IMR-90 (cell line): ENCODE measurements at regions not wholly inside any gene's neighbourhood (a gene's known extent, or its start where the extent isn't known, plus 50 kb on each side); places are given as distances from the start of the nearest gene placed in this dataset.
A peak's percentile ranks its signal among the peaks of the same experiment; 100 is the strongest.

Experiments used
- ATAC-seq: fragments of 200-7000 bp; cut with Tn5 transposase; 2 replicates; pipeline ENCODE4 v1.9.1; 2020; ENCODE audit warnings: low read depth, mild to moderate bottlenecking, moderate library complexity
- BruUV-seq: library from RNA; stranded (reverse); fragments of 400-500 nt; replicated peaks from 2 replicates; lab custom pipeline; 2021; lab: Mats Ljungman, UMichigan
- CTCF ChIA-PET: fragments of 300-600 bp; formaldehyde crosslinking; extraction: SDS; loops from one replicate; lab custom pipeline; 2021; ENCODE audit warnings: antibody characterized with exemption; lab: Yijun Ruan, JAX
- POLR2A ChIA-PET: fragments of 300-600 bp; sonication (Branson Sonifier 250); formaldehyde crosslinking; loops from one replicate; lab custom pipeline; 2022; ENCODE audit warnings: antibody characterized with exemption; ENCODE audit not compliant: unreplicated experiment; lab: Charles Lee
- DNase-seq: peaks from one replicate; pipeline ENCODE4 v3.0.0; 2013
- H2AFZ ChIP-seq: replicated peaks from 2 replicates; pipeline ENCODE3; 2013; ENCODE audit warnings: low read length, mild to moderate bottlenecking; ENCODE audit not compliant: poor library complexity
- H2AK5ac ChIP-seq: 2 replicates; pipeline ENCODE4 v1.6.1; 2013; ENCODE audit warnings: low read depth, low read length, inconsistent platforms
- H2AK9ac ChIP-seq: replicated peaks from 2 replicates; pipeline ENCODE3; 2013; ENCODE audit warnings: mild to moderate bottlenecking, low read depth, low read length, moderate library complexity; ENCODE audit not compliant: poor library complexity
- H2BK120ac ChIP-seq: 2 replicates; pipeline ENCODE4 v1.6.1; 2013; ENCODE audit warnings: low read depth, low read length, inconsistent platforms
- H2BK15ac ChIP-seq: 3 replicates; pipeline ENCODE4 v1.6.1; 2013; ENCODE audit warnings: low read depth, low read length, inconsistent platforms
- H2BK20ac ChIP-seq: 2 replicates; pipeline ENCODE4 v1.6.1; 2013; ENCODE audit warnings: low read depth, mild to moderate bottlenecking, inconsistent platforms, low read length, moderate library complexity
- H2BK5ac ChIP-seq: 2 replicates; pipeline ENCODE4 v1.6.1; 2013; ENCODE audit warnings: mild to moderate bottlenecking, low read depth, low read length, inconsistent platforms; ENCODE audit not compliant: poor library complexity, severe bottlenecking
- H3K14ac ChIP-seq: replicated peaks from 2 replicates; pipeline ENCODE4 v1.6.1; 2013; ENCODE audit warnings: low read depth, low read length, inconsistent platforms
- H3K18ac ChIP-seq: 2 replicates; pipeline ENCODE4 v1.6.1; 2013; ENCODE audit warnings: low read depth, low read length, control low read depth
- H3K23ac ChIP-seq: 2 replicates; pipeline ENCODE4 v1.6.1; 2013; ENCODE audit warnings: low read depth, low read length, inconsistent platforms
- H3K27ac ChIP-seq: 2 replicates; pipeline ENCODE4 v1.5.1; 2013; ENCODE audit warnings: mild to moderate bottlenecking, control low read depth, low read length; ENCODE audit not compliant: insufficient read depth
- H3K27me3 ChIP-seq: 2 replicates; pipeline ENCODE4 v1.6.1; 2013; ENCODE audit warnings: low read length; ENCODE audit not compliant: control insufficient read depth, insufficient read depth
- H3K36me3 ChIP-seq: 2 replicates; pipeline ENCODE4 v1.6.1; 2013; ENCODE audit warnings: low read length, mixed read lengths; ENCODE audit not compliant: control insufficient read depth, insufficient read depth
- H3K4ac ChIP-seq: 2 replicates; pipeline ENCODE4 v1.6.1; 2013; ENCODE audit warnings: low read depth, low read length, inconsistent platforms
- H3K4me1 ChIP-seq: 2 replicates; pipeline ENCODE4 v1.6.1; 2013; ENCODE audit warnings: low read length, mixed read lengths; ENCODE audit not compliant: control insufficient read depth, insufficient read depth
- H3K4me2 ChIP-seq: 2 replicates; pipeline ENCODE4 v1.6.1; 2013; ENCODE audit warnings: low read depth, mild to moderate bottlenecking, control low read depth, low read length, moderate library complexity
- H3K4me3 ChIP-seq: 2 replicates; pipeline ENCODE4 v1.5.1; 2013; ENCODE audit warnings: low read depth, mild to moderate bottlenecking, control low read depth, low read length, moderate library complexity; ENCODE audit not compliant: insufficient read depth
- H3K56ac ChIP-seq: 2 replicates; pipeline ENCODE4 v1.6.1; 2013; ENCODE audit warnings: low read length, inconsistent platforms; ENCODE audit not compliant: insufficient read depth; ENCODE audit errors: extremely low read depth
- H3K79me1 ChIP-seq, 2 experiments: 2 replicates each; pipeline ENCODE4 v1.6.1; 2013; ENCODE audit warnings: low read length in 2 of 2, inconsistent platforms in 1 of 2, low read depth in 1 of 2
- H3K9ac ChIP-seq: 2 replicates; pipeline ENCODE4 v1.6.1; 2013; ENCODE audit warnings: low read depth, low read length, control low read depth
- H3K9me1 ChIP-seq: 2 replicates; pipeline ENCODE4 v1.6.1; 2013; ENCODE audit warnings: low read length, inconsistent platforms; ENCODE audit not compliant: insufficient read depth
- H3K9me3 ChIP-seq: 2 replicates; pipeline ENCODE4 v1.6.1; 2013; ENCODE audit warnings: low read length; ENCODE audit not compliant: control insufficient read depth, insufficient read depth
- H4K20me1 ChIP-seq: 2 replicates; pipeline ENCODE4 v1.6.1; 2013; ENCODE audit warnings: low read length, inconsistent platforms; ENCODE audit not compliant: insufficient read depth
- H4K5ac ChIP-seq: 2 replicates; pipeline ENCODE4 v1.6.1; 2013; ENCODE audit warnings: mild to moderate bottlenecking, low read depth, low read length, control low read depth
- H4K8ac ChIP-seq, 2 experiments: 2 replicates each; pipeline ENCODE4 v1.6.1; 2013; ENCODE audit warnings: low read depth in 2 of 2, low read length in 2 of 2, control low read depth in 1 of 2, inconsistent platforms in 1 of 2
- H4K91ac ChIP-seq: 2 replicates; pipeline ENCODE4 v1.6.1; 2013; ENCODE audit warnings: low read depth, low read length, inconsistent platforms; ENCODE audit not compliant: insufficient read depth
- CEBPB ChIP-seq: IDR thresholded peaks from 2 replicates; pipeline ENCODE4 v1.6.1; 2012; ENCODE audit warnings: low read depth, low read length, improper control_type of control experiment
- CHD1 ChIP-seq: IDR thresholded peaks from 2 replicates; pipeline ENCODE4 v1.6.1; 2012; ENCODE audit warnings: low read depth, low read length, improper control_type of control experiment
- MAZ ChIP-seq: IDR thresholded peaks from 2 replicates; pipeline ENCODE4 v1.6.1; 2012; ENCODE audit warnings: low read depth, mild to moderate bottlenecking, low read length, improper control_type of control experiment, moderate library complexity, borderline replicate concordance
- MXI1 ChIP-seq: IDR thresholded peaks from 2 replicates; pipeline ENCODE4 v1.6.1; 2012; ENCODE audit warnings: low read depth, mild to moderate bottlenecking, low read length, moderate library complexity, borderline replicate concordance
- POLR2A ChIP-seq: IDR thresholded peaks from 2 replicates; pipeline ENCODE4 v1.6.1; 2012; ENCODE audit warnings: mild to moderate bottlenecking, low read depth, low read length
- RAD21 ChIP-seq: IDR thresholded peaks from 2 replicates; pipeline ENCODE4 v1.6.1; 2012; ENCODE audit warnings: low read length, improper control_type of control experiment
- RCOR1 ChIP-seq: IDR thresholded peaks from 2 replicates; pipeline ENCODE4 v1.6.1; 2012; ENCODE audit warnings: mild to moderate bottlenecking, low read length, improper control_type of control experiment; ENCODE audit not compliant: insufficient replicate concordance
- RFX5 ChIP-seq: IDR thresholded peaks from 2 replicates; pipeline ENCODE4 v1.8.0; 2012; ENCODE audit warnings: low read depth, mild to moderate bottlenecking, low read length, moderate library complexity
- WGBS, 2 experiments: methylation state at CpG; one replicate each; pipeline versions ENCODE4 v1.1.5 to v1.1.7; 2013; ENCODE audit warnings: missing lambda C conversion rate in 2 of 2; ENCODE audit not compliant: insufficient read length in 1 of 2; ENCODE audit errors: extremely low coverage in 2 of 2; 5-methylcytosine and 5-hydroxymethylcytosine counted together
- dilution Hi-C: fragments of 300-500 bp; cut with HindIII; formaldehyde crosslinking; loops from one replicate; pipeline ENCODE4 v1.14.3; 2018; ENCODE audit warnings: low sequenced_read_pairs; ENCODE audit not compliant: unreplicated experiment
- in situ Hi-C: fragments of 300-500 bp; cut with MboI; formaldehyde crosslinking; loops from 3 replicates; pipeline ENCODE4 v1.14.3; 2019; ENCODE audit warnings: low sequenced_read_pairs, inconsistent platforms, mixed read lengths
- intact Hi-C: fragments of 100-400 bp; cut with micrococcal nuclease; formaldehyde crosslinking; loops from 2 replicates; pipeline ENCODE4 v1.10.0; 2022
- TF ChIP-seq, protein P1 (sequence below): fragments of 150-350 bp; IDR thresholded peaks from 2 replicates; pipeline ENCODE4 v1.6.1; 2017; ENCODE audit warnings: mild to moderate bottlenecking, antibody characterized with exemption, low read length, low read depth
- TF ChIP-seq, protein P2 (sequence below): conservative IDR thresholded peaks from 2 replicates; pipeline ENCODE4 v1.5.1; 2012; ENCODE audit warnings: mild to moderate bottlenecking, low read depth, low read length, improper control_type of control experiment

DNA sequence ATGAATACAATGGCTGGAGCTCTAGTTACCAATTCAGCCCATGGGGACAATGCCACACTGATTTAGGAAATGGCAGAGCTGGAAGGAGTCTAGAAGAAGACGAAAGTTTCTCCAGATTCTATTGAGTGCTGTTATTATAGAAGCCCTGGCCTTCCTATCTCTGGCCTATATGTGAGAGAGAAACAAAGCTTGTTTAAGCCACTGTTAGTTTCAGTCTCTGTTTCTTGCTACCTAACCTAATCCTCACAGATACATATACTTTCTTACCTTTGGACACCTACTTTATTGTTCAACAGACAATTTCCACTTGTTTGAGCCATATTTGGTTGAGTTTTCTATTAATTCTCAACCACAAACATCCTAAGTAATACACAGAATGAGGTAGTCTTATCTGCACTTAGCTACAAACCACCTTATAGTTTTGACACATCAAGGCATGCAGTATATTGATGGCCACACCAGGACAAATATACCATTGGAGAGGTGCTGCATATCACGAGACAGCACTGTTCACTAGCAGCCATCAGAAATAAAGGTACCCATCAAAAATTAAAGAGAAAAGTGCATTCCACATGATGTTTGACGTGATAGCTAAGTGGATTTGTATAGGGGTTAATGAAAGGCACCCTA lies 190.2 kb downstream of the SMIM20 start:
- H2AFZ ChIP-seq: no peak overlapping the region
- no peak overlapping the region for H4K91ac ChIP-seq
- H2AK9ac ChIP-seq: no peak overlapping the region
- H4K8ac ChIP-seq: no peak overlapping the region
- no peak overlapping the region for H2AK5ac ChIP-seq
- no peaks in the 10 kb centered on the region for H4K20me1 ChIP-seq
- no peak overlapping the region for H2BK5ac ChIP-seq
- CTCF ChIA-PET: interaction anchor here (0.5 kb wide), 1 partner anchor 164 kb away, joined by 4 read pairs; no protein-coding TSS in a partner anchor
- no peak overlapping the region for H3K9ac ChIP-seq
- peaks cover 7% of the 10 kb centered on the region for H3K4me1 ChIP-seq
- no peak overlapping the region for H3K27ac ChIP-seq
- H3K79me1 ChIP-seq: no peaks in the 10 kb centered on the region
- H3K14ac ChIP-seq: no peak overlapping the region
- ATAC-seq (no peak), DNase-seq (no peak)
- H3K9me3 ChIP-seq: peaks cover 2% of the 10 kb centered on the region; the same call in 1 of the 2 replicates
- H3K4me2 ChIP-seq: no peak overlapping the region
- in situ Hi-C loops: no loop called here
- BruUV-seq: no TSS peak
- TF ChIP-seq, protein P1, sequence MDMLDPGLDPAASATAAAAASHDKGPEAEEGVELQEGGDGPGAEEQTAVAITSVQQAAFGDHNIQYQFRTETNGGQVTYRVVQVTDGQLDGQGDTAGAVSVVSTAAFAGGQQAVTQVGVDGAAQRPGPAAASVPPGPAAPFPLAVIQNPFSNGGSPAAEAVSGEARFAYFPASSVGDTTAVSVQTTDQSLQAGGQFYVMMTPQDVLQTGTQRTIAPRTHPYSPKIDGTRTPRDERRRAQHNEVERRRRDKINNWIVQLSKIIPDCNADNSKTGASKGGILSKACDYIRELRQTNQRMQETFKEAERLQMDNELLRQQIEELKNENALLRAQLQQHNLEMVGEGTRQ: no peak
- TF ChIP-seq, protein P2, sequence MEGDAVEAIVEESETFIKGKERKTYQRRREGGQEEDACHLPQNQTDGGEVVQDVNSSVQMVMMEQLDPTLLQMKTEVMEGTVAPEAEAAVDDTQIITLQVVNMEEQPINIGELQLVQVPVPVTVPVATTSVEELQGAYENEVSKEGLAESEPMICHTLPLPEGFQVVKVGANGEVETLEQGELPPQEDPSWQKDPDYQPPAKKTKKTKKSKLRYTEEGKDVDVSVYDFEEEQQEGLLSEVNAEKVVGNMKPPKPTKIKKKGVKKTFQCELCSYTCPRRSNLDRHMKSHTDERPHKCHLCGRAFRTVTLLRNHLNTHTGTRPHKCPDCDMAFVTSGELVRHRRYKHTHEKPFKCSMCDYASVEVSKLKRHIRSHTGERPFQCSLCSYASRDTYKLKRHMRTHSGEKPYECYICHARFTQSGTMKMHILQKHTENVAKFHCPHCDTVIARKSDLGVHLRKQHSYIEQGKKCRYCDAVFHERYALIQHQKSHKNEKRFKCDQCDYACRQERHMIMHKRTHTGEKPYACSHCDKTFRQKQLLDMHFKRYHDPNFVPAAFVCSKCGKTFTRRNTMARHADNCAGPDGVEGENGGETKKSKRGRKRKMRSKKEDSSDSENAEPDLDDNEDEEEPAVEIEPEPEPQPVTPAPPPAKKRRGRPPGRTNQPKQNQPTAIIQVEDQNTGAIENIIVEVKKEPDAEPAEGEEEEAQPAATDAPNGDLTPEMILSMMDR: no peak
- TF ChIP-seq CHD1: no peak
- TF ChIP-seq RAD21: no peak
- no peak for TF ChIP-seq POLR2A
- no peak for TF ChIP-seq MAZ
- TF ChIP-seq MXI1: no peak
- no peak for TF ChIP-seq RCOR1
- TF ChIP-seq CEBPB: no peak
- TF ChIP-seq RFX5: no peak
- no peak overlapping the region for H3K56ac ChIP-seq
- H4K5ac ChIP-seq: no peak overlapping the region
- H3K27me3 ChIP-seq: no peaks in the 10 kb centered on the region
- H3K9me1 ChIP-seq: no peaks in the 10 kb centered on the region
- H3K4ac ChIP-seq: no peak overlapping the region
- no peak overlapping the region for H3K4me3 ChIP-seq
- H3K23ac ChIP-seq: no peak overlapping the region
- H3K18ac ChIP-seq: no peak overlapping the region
- H2BK20ac ChIP-seq: no peak overlapping the region
- no peak overlapping the region for H2BK120ac ChIP-seq
- POLR2A ChIA-PET: no interaction called here
- H3K36me3 ChIP-seq: no peaks in the 10 kb centered on the region
- dilution Hi-C loops: no loop called here
- WGBS, 2 experiments: no CpG with 5 or more reads among the region's 3 CpGs
- H2BK15ac ChIP-seq: 0 out of 3 replicates have a peak overlapping the region, but pooled peaks have one; percentile 20
- intact Hi-C loops: no loop called here
